ENCODE measurements at regions not wholly inside any gene's neighbourhood (a gene's known extent, or its start where the extent isn't known, plus 50 kb on each side); places are given as distances from the start of the nearest gene placed in this dataset.
A peak's percentile ranks its signal among the peaks of the same experiment; 100 is the strongest.
"Not testable (repeated sequence)": the region's sequence is repeated elsewhere in the genome, so short reads cannot be mapped to it uniquely, and the experiment has no call there.

- H3K4me3 ChIP-seq (ENCODE audit: low read depth, low read length): no peak overlapping the region
- DNase-seq (ENCODE audit: low read depth): no peak
Observed at GRCh38 chr13:82116422-82116989, 1765.8 kb downstream of the SLITRK1 start.

- H3K4me3 ChIP-seq (ENCODE audit: low read depth, low read length): no peak overlapping the region
- no peak for DNase-seq (ENCODE audit: low read depth)
Observed at GRCh38 chr13:82115391-82115790, 1766.9 kb downstream of the SLITRK1 start.

- no peak for DNase-seq (ENCODE audit: low read depth)
- no peak overlapping the region for H3K4me3 ChIP-seq (ENCODE audit: low read depth, low read length)
Observed at GRCh38 chr13:82096256-82096655, 1755.3 kb upstream of the SPRY2 start.

GRCh38 chr13:82092312-82092711, 1751.4 kb upstream of the SPRY2 start:
- H3K4me3 ChIP-seq (ENCODE audit: low read depth, low read length): no peak overlapping the region
- DNase-seq (ENCODE audit: low read depth): no peak

GRCh38 chr13:82088781-82089180, 1747.9 kb upstream of the SPRY2 start:
- H3K4me3 ChIP-seq (ENCODE audit: low read depth, low read length): no peak overlapping the region
- DNase-seq (ENCODE audit: low read depth): no peak

- no peak for DNase-seq (ENCODE audit: low read depth)
- no peak overlapping the region for H3K4me3 ChIP-seq (ENCODE audit: low read depth, low read length)
Observed at GRCh38 chr13:82076496-82076895, 1735.6 kb upstream of the SPRY2 start.

GRCh38 chr13:82070416-82070815, 1729.5 kb upstream of the SPRY2 start:
- no peak overlapping the region for H3K4me3 ChIP-seq (ENCODE audit: low read depth, low read length)
- no peak for DNase-seq (ENCODE audit: low read depth)

GRCh38 chr13:82062772-82063171, 1721.8 kb upstream of the SPRY2 start:
- no peak overlapping the region for H3K4me3 ChIP-seq (ENCODE audit: low read depth, low read length)

GRCh38 chr13:82058364-82058763, 1717.4 kb upstream of the SPRY2 start:
- no peak overlapping the region for H3K4me3 ChIP-seq (ENCODE audit: low read depth, low read length)
- DNase-seq (ENCODE audit: low read depth): no peak

More at GRCh38 chr13:82062772-82063171, 1721.8 kb upstream of the SPRY2 start:
- peak; percentile 3 for DNase-seq (ENCODE audit: low read depth)

- DNase-seq (ENCODE audit: low read depth); H3K4me3 ChIP-seq (ENCODE audit: low read depth, low read length): not testable (repeated sequence)
Observed at GRCh38 chr13:82045316-82045715, 1704.4 kb upstream of the SPRY2 start.

GRCh38 chr13:82036602-82037001, 1695.7 kb upstream of the SPRY2 start:
- DNase-seq (ENCODE audit: low read depth): no peak
- no peak overlapping the region for H3K4me3 ChIP-seq (ENCODE audit: low read depth, low read length)

GRCh38 chr13:82011355-82011754, 1670.4 kb upstream of the SPRY2 start:
- no peak overlapping the region for H3K4me3 ChIP-seq (ENCODE audit: low read depth, low read length)
- DNase-seq (ENCODE audit: low read depth): no peak

GRCh38 chr13:82010780-82011179, 1669.9 kb upstream of the SPRY2 start:
- H3K4me3 ChIP-seq (ENCODE audit: low read depth, low read length): no peak overlapping the region
- DNase-seq (ENCODE audit: low read depth): no peak

GRCh38 chr13:82002710-82003109, 1661.8 kb upstream of the SPRY2 start:
- H3K4me3 ChIP-seq (ENCODE audit: low read depth, low read length): no peak overlapping the region
- no peak for DNase-seq (ENCODE audit: low read depth)

GRCh38 chr13:81995316-81995715, 1654.4 kb upstream of the SPRY2 start:
- H3K4me3 ChIP-seq (ENCODE audit: low read depth, low read length): no peak overlapping the region
- no peak for DNase-seq (ENCODE audit: low read depth)

GRCh38 chr13:81990652-81991051, 1649.7 kb upstream of the SPRY2 start:
- no peak overlapping the region for H3K4me3 ChIP-seq (ENCODE audit: low read depth, low read length)
- no peak for DNase-seq (ENCODE audit: low read depth)

GRCh38 chr13:81988567-81988966, 1647.6 kb upstream of the SPRY2 start:
- no peak for DNase-seq (ENCODE audit: low read depth)
- no peak overlapping the region for H3K4me3 ChIP-seq (ENCODE audit: low read depth, low read length)

- DNase-seq (ENCODE audit: low read depth): no peak
- H3K4me3 ChIP-seq (ENCODE audit: low read depth, low read length): no peak overlapping the region
Observed at GRCh38 chr13:81987677-81988357, 1646.9 kb upstream of the SPRY2 start.

GRCh38 chr13:81987159-81987558, 1646.2 kb upstream of the SPRY2 start:
- H3K4me3 ChIP-seq (ENCODE audit: low read depth, low read length): no peak overlapping the region
- DNase-seq (ENCODE audit: low read depth): no peak

- no peak for DNase-seq (ENCODE audit: low read depth)
- H3K4me3 ChIP-seq (ENCODE audit: low read depth, low read length): no peak overlapping the region
Observed at GRCh38 chr13:81986308-81986707, 1645.4 kb upstream of the SPRY2 start.

GRCh38 chr13:81957121-81957520, 1616.2 kb upstream of the SPRY2 start:
- H3K4me3 ChIP-seq (ENCODE audit: low read depth, low read length): no peak overlapping the region
- no peak for DNase-seq (ENCODE audit: low read depth)
